ENCODE measurements at regions not wholly inside any gene's neighbourhood (a gene's known extent, or its start where the extent isn't known, plus 50 kb on each side); places are given as distances from the start of the nearest gene placed in this dataset.

GRCh38 chr6:147776631-147777213, 268.2 kb downstream of the SAMD5 start:
- Histone ChIP-seq H2AFZ (ENCODE audit: low read length, unreplicated experiment) (no peak overlapping the region), H3K27me3 (ENCODE audit: insufficient read depth, low read length) (no peaks in the 10 kb centered on the region)

GRCh38 chr6:147779624-147780023, 271.1 kb downstream of the SAMD5 start:
- Histone ChIP-seq H3K27me3 (ENCODE audit: insufficient read depth, low read length) (no peaks in the 10 kb centered on the region), H3K36me3 (ENCODE audit: insufficient read depth, low read length) (no peaks in the 10 kb centered on the region), H3K4me3 (ENCODE audit: low read depth, low read length) (no peak overlapping the region), H2AFZ (ENCODE audit: low read length, unreplicated experiment) (no peak overlapping the region), H3K4me1 (ENCODE audit: control insufficient read depth, insufficient read depth, low read length, unreplicated experiment) (no peaks in the 10 kb centered on the region), H3K27ac (ENCODE audit: low read depth, low read length) (no peak overlapping the region), H3K79me2 (ENCODE audit: control insufficient read depth, insufficient read depth, low read length, unreplicated experiment) (no peaks in the 10 kb centered on the region)

More at GRCh38 chr6:147776631-147777213, 268.2 kb downstream of the SAMD5 start:
- no peaks in the 10 kb centered on the region for H3K4me1 ChIP-seq (ENCODE audit: control insufficient read depth, insufficient read depth, low read length, unreplicated experiment)
- H3K27ac ChIP-seq (ENCODE audit: low read depth, low read length) = no peak overlapping the region
- H3K79me2 ChIP-seq (ENCODE audit: control insufficient read depth, insufficient read depth, low read length, unreplicated experiment) = no peaks in the 10 kb centered on the region
- no peak overlapping the region for H3K4me3 ChIP-seq (ENCODE audit: low read depth, low read length)
- H3K36me3 ChIP-seq (ENCODE audit: insufficient read depth, low read length) = no peaks in the 10 kb centered on the region

GRCh38 chr6:147782302-147782701, 273.8 kb downstream of the SAMD5 start:
- H3K27me3 ChIP-seq (ENCODE audit: insufficient read depth, low read length) = no peaks in the 10 kb centered on the region
- no peak overlapping the region for H2AFZ ChIP-seq (ENCODE audit: low read length, unreplicated experiment)
- H3K27ac ChIP-seq (ENCODE audit: low read depth, low read length) = no peak overlapping the region
- H3K36me3 ChIP-seq (ENCODE audit: insufficient read depth, low read length) = no peaks in the 10 kb centered on the region
- no peaks in the 10 kb centered on the region for H3K79me2 ChIP-seq (ENCODE audit: control insufficient read depth, insufficient read depth, low read length, unreplicated experiment)
- H3K4me3 ChIP-seq (ENCODE audit: low read depth, low read length) = no peak overlapping the region
- no peaks in the 10 kb centered on the region for H3K4me1 ChIP-seq (ENCODE audit: control insufficient read depth, insufficient read depth, low read length, unreplicated experiment)

- Histone ChIP-seq H3K79me2 (ENCODE audit: control insufficient read depth, insufficient read depth, low read length, unreplicated experiment) (no peaks in the 10 kb centered on the region), H2AFZ (ENCODE audit: low read length, unreplicated experiment) (no peak overlapping the region), H3K27me3 (ENCODE audit: insufficient read depth, low read length) (no peaks in the 10 kb centered on the region), H3K4me3 (ENCODE audit: low read depth, low read length) (no peak overlapping the region), H3K27ac (ENCODE audit: low read depth, low read length) (no peak overlapping the region), H3K36me3 (ENCODE audit: insufficient read depth, low read length) (no peaks in the 10 kb centered on the region), H3K4me1 (ENCODE audit: control insufficient read depth, insufficient read depth, low read length, unreplicated experiment) (no peaks in the 10 kb centered on the region)
Observed at GRCh38 chr6:147784371-147784770, 275.9 kb downstream of the SAMD5 start.

GRCh38 chr6:147787417-147787816, 278.9 kb downstream of the SAMD5 start:
- no peaks in the 10 kb centered on the region for H3K79me2 ChIP-seq (ENCODE audit: control insufficient read depth, insufficient read depth, low read length, unreplicated experiment)
- H3K4me1 ChIP-seq (ENCODE audit: control insufficient read depth, insufficient read depth, low read length, unreplicated experiment) = no peaks in the 10 kb centered on the region
- H3K27me3 ChIP-seq (ENCODE audit: insufficient read depth, low read length) = no peaks in the 10 kb centered on the region
- H3K4me3 ChIP-seq (ENCODE audit: low read depth, low read length) = no peak overlapping the region
- H2AFZ ChIP-seq (ENCODE audit: low read length, unreplicated experiment) = no peak overlapping the region
- no peaks in the 10 kb centered on the region for H3K36me3 ChIP-seq (ENCODE audit: insufficient read depth, low read length)
- H3K27ac ChIP-seq (ENCODE audit: low read depth, low read length) = no peak overlapping the region

- Histone ChIP-seq H3K4me3 (ENCODE audit: low read depth, low read length) (no peak overlapping the region), H3K36me3 (ENCODE audit: insufficient read depth, low read length) (no peaks in the 10 kb centered on the region), H3K4me1 (ENCODE audit: control insufficient read depth, insufficient read depth, low read length, unreplicated experiment) (no peaks in the 10 kb centered on the region), H3K79me2 (ENCODE audit: control insufficient read depth, insufficient read depth, low read length, unreplicated experiment) (no peaks in the 10 kb centered on the region), H3K27ac (ENCODE audit: low read depth, low read length) (no peak overlapping the region), H2AFZ (ENCODE audit: low read length, unreplicated experiment) (no peak overlapping the region), H3K27me3 (ENCODE audit: insufficient read depth, low read length) (no peaks in the 10 kb centered on the region)
Observed at GRCh38 chr6:147789430-147789947, 281.0 kb downstream of the SAMD5 start.

GRCh38 chr6:147793871-147794643, 285.6 kb downstream of the SAMD5 start:
- Histone ChIP-seq H2AFZ (ENCODE audit: low read length, unreplicated experiment) (no peak overlapping the region), H3K27ac (ENCODE audit: low read depth, low read length) (no peak overlapping the region), H3K4me3 (ENCODE audit: low read depth, low read length) (no peak overlapping the region), H3K79me2 (ENCODE audit: control insufficient read depth, insufficient read depth, low read length, unreplicated experiment) (no peaks in the 10 kb centered on the region), H3K36me3 (ENCODE audit: insufficient read depth, low read length) (no peaks in the 10 kb centered on the region), H3K4me1 (ENCODE audit: control insufficient read depth, insufficient read depth, low read length, unreplicated experiment) (no peaks in the 10 kb centered on the region), H3K27me3 (ENCODE audit: insufficient read depth, low read length) (no peaks in the 10 kb centered on the region)

GRCh38 chr6:147802459-147802858, 294.0 kb downstream of the SAMD5 start:
- no peak overlapping the region for H2AFZ ChIP-seq (ENCODE audit: low read length, unreplicated experiment)
- no peaks in the 10 kb centered on the region for H3K36me3 ChIP-seq (ENCODE audit: insufficient read depth, low read length)
- H3K27me3 ChIP-seq (ENCODE audit: insufficient read depth, low read length) = no peaks in the 10 kb centered on the region
- H3K79me2 ChIP-seq (ENCODE audit: control insufficient read depth, insufficient read depth, low read length, unreplicated experiment) = no peaks in the 10 kb centered on the region
- no peak overlapping the region for H3K27ac ChIP-seq (ENCODE audit: low read depth, low read length)
- no peaks in the 10 kb centered on the region for H3K4me1 ChIP-seq (ENCODE audit: control insufficient read depth, insufficient read depth, low read length, unreplicated experiment)
- H3K4me3 ChIP-seq (ENCODE audit: low read depth, low read length) = no peak overlapping the region

GRCh38 chr6:147805155-147805554, 296.7 kb downstream of the SAMD5 start:
- H3K4me3 ChIP-seq (ENCODE audit: low read depth, low read length) = no peak overlapping the region
- H3K4me1 ChIP-seq (ENCODE audit: control insufficient read depth, insufficient read depth, low read length, unreplicated experiment) = no peaks in the 10 kb centered on the region

GRCh38 chr6:147806697-147807096, 298.2 kb downstream of the SAMD5 start:
- no peaks in the 10 kb centered on the region for H3K79me2 ChIP-seq (ENCODE audit: control insufficient read depth, insufficient read depth, low read length, unreplicated experiment)
- 0 out of 2 replicates have a peak, but pooled peaks cover 1% of the 10 kb centered on the region for H3K27me3 ChIP-seq (ENCODE audit: insufficient read depth, low read length)
- no peak overlapping the region for H2AFZ ChIP-seq (ENCODE audit: low read length, unreplicated experiment)
- no peaks in the 10 kb centered on the region for H3K4me1 ChIP-seq (ENCODE audit: control insufficient read depth, insufficient read depth, low read length, unreplicated experiment)
- H3K4me3 ChIP-seq (ENCODE audit: low read depth, low read length) = no peak overlapping the region
- no peak overlapping the region for H3K27ac ChIP-seq (ENCODE audit: low read depth, low read length)
- H3K36me3 ChIP-seq (ENCODE audit: insufficient read depth, low read length) = no peaks in the 10 kb centered on the region

More at GRCh38 chr6:147805155-147805554, 296.7 kb downstream of the SAMD5 start:
- no peaks in the 10 kb centered on the region for H3K79me2 ChIP-seq (ENCODE audit: control insufficient read depth, insufficient read depth, low read length, unreplicated experiment)
- no peaks in the 10 kb centered on the region for H3K27me3 ChIP-seq (ENCODE audit: insufficient read depth, low read length)
- H3K27ac ChIP-seq (ENCODE audit: low read depth, low read length) = no peak overlapping the region
- no peaks in the 10 kb centered on the region for H3K36me3 ChIP-seq (ENCODE audit: insufficient read depth, low read length)
- no peak overlapping the region for H2AFZ ChIP-seq (ENCODE audit: low read length, unreplicated experiment)

GRCh38 chr6:147808640-147809039, 300.1 kb downstream of the SAMD5 start:
- H3K4me1 ChIP-seq (ENCODE audit: control insufficient read depth, insufficient read depth, low read length, unreplicated experiment) = no peaks in the 10 kb centered on the region
- H2AFZ ChIP-seq (ENCODE audit: low read length, unreplicated experiment) = no peak overlapping the region
- H3K36me3 ChIP-seq (ENCODE audit: insufficient read depth, low read length) = no peaks in the 10 kb centered on the region
- H3K4me3 ChIP-seq (ENCODE audit: low read depth, low read length) = no peak overlapping the region
- no peak overlapping the region for H3K27ac ChIP-seq (ENCODE audit: low read depth, low read length)
- H3K79me2 ChIP-seq (ENCODE audit: control insufficient read depth, insufficient read depth, low read length, unreplicated experiment) = no peaks in the 10 kb centered on the region
- 0 out of 2 replicates have a peak, but pooled peaks cover 3% of the 10 kb centered on the region for H3K27me3 ChIP-seq (ENCODE audit: insufficient read depth, low read length)

Data from ACC112 (cell line).